Endodermal cell (in vitro differentiated cells): ENCODE measurements at regions not wholly inside any gene's neighbourhood (a gene's known extent, or its start where the extent isn't known, plus 50 kb on each side); places are given as distances from the start of the nearest gene placed in this dataset.

Experiments
- DNase-seq: peaks from one replicate; pipeline ENCODE4 v3.0.0-alpha.2; 2017
- H3K27ac ChIP-seq: 2 replicates; pipeline ENCODE4 v1.5.1; 2013; ENCODE audit warnings: mild to moderate bottlenecking, low read depth, low read length, moderate library complexity
- H3K27me3 ChIP-seq: 2 replicates; pipeline ENCODE4 v1.6.1; 2013; ENCODE audit warnings: mild to moderate bottlenecking, low read length, moderate library complexity; ENCODE audit not compliant: insufficient read depth, control insufficient read depth, poor library complexity, severe bottlenecking
- H3K36me3 ChIP-seq: 2 replicates; pipeline ENCODE4 v1.7.0; 2013; ENCODE audit warnings: mild to moderate bottlenecking, low read length, moderate library complexity; ENCODE audit not compliant: control insufficient read depth, insufficient read depth
- H3K4me1 ChIP-seq: one replicate; pipeline ENCODE4 v1.7.0; 2013; ENCODE audit warnings: low read length; ENCODE audit not compliant: control insufficient read depth, insufficient read depth
- H3K4me3 ChIP-seq: 2 replicates; pipeline ENCODE4 v1.5.1; 2013; ENCODE audit warnings: mild to moderate bottlenecking, low read length, moderate library complexity
- H3K9ac ChIP-seq: 2 replicates; pipeline ENCODE4 v1.6.1; 2013; ENCODE audit warnings: mild to moderate bottlenecking, low read length, moderate library complexity; ENCODE audit not compliant: poor library complexity, severe bottlenecking; ENCODE audit errors: extremely low read depth
- H3K9me3 ChIP-seq: 2 replicates; pipeline ENCODE4 v1.6.1; 2013; ENCODE audit warnings: mild to moderate bottlenecking, low read length, moderate library complexity; ENCODE audit not compliant: control insufficient read depth
- H3K27ac Mint-ChIP-seq: 2 replicates; pipeline ENCODE4 v1.8.0; 2020; ENCODE audit warnings: mixed read lengths
- H3K27me3 Mint-ChIP-seq: 2 replicates; pipeline ENCODE4 v1.8.0; 2021; ENCODE audit warnings: mild to moderate bottlenecking, mixed read lengths; ENCODE audit not compliant: insufficient read depth
- H3K36me3 Mint-ChIP-seq: 2 replicates; pipeline ENCODE4 v1.8.0; 2020; ENCODE audit warnings: low read depth, mixed read lengths
- H3K4me1 Mint-ChIP-seq: 2 replicates; pipeline ENCODE4 v1.8.0; 2020; ENCODE audit warnings: mixed read lengths
- H3K4me3 Mint-ChIP-seq: 2 replicates; pipeline ENCODE4 v1.8.0; 2020; ENCODE audit warnings: mild to moderate bottlenecking, moderate library complexity, mixed read lengths
- H3K9me3 Mint-ChIP-seq: 2 replicates; pipeline ENCODE4 v1.8.0; 2020; ENCODE audit warnings: mild to moderate bottlenecking, mixed read lengths
- WGBS, 2 experiments: methylation state at CpG; one replicate each; pipeline versions ENCODE4 v1.1.5 to v1.1.7; 2013; ENCODE audit warnings: missing lambda C conversion rate in 2 of 2, mixed read lengths in 1 of 2; ENCODE audit not compliant: insufficient coverage in 1 of 2, insufficient read length in 1 of 2; 5-methylcytosine and 5-hydroxymethylcytosine counted together
- TF ChIP-seq, protein P1 (sequence below): fragments of 200-600 bp; sonication (generic); conservative IDR thresholded peaks from 2 replicates; pipeline ENCODE4 v1.5.0; 2021; ENCODE audit warnings: antibody characterized with exemption, mild to moderate bottlenecking

DNA sequence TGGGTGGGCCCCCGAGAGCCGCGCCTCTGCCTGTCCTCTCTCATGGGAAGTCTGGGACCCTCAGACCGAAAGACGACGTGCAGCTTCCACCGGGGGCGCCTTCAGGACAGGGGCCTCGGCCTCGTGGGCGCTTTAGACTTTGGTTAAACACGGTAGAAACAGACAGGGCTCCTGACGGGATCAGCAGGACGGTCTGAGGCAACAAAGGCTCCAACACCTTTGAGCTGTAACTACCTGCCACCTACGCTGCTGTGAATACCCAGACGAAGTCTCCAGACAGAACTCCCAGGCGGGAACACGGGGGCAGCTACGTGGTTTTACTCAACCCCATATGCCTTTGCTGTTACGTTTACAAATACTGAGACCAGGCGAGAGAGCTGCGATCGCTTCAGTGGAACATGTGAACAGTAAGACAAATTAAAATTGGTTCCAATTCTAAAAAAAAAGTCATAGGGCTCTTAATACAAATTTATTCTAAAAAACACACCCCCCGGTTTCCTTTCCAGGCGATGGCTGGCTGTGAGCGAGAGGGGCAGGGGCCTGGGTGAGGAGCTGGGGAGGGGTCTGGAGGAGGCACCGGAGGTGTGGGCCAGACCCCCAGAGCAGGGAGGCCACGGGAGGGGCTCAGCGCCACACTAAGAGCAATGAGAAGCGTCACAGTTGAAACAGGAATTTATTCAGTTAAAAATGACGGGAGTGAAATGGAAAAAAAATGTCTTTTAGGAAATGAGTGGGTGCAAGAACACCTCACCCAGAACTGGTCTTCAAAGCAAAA lies 453.2 kb downstream of the QKI start:
- Mint-ChIP-seq H3K4me1 (peaks cover 9% of the 10 kb centered on the region), H3K27ac (no peak overlapping the region), H3K36me3 (no peaks in the 10 kb centered on the region), H3K27me3 (peaks cover 7% of the 10 kb centered on the region), H3K4me3 (no peak overlapping the region), H3K9me3 (no peaks in the 10 kb centered on the region)
- Histone ChIP-seq H3K27me3 (no peaks in the 10 kb centered on the region), H3K9me3 (no peaks in the 10 kb centered on the region), H3K36me3 (no peaks in the 10 kb centered on the region), H3K9ac (no peak overlapping the region), H3K4me1 (no peaks in the 10 kb centered on the region), H3K4me3 (no peak overlapping the region), H3K27ac (no peak overlapping the region)
- TF ChIP-seq, protein P1, sequence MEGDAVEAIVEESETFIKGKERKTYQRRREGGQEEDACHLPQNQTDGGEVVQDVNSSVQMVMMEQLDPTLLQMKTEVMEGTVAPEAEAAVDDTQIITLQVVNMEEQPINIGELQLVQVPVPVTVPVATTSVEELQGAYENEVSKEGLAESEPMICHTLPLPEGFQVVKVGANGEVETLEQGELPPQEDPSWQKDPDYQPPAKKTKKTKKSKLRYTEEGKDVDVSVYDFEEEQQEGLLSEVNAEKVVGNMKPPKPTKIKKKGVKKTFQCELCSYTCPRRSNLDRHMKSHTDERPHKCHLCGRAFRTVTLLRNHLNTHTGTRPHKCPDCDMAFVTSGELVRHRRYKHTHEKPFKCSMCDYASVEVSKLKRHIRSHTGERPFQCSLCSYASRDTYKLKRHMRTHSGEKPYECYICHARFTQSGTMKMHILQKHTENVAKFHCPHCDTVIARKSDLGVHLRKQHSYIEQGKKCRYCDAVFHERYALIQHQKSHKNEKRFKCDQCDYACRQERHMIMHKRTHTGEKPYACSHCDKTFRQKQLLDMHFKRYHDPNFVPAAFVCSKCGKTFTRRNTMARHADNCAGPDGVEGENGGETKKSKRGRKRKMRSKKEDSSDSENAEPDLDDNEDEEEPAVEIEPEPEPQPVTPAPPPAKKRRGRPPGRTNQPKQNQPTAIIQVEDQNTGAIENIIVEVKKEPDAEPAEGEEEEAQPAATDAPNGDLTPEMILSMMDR, result peak; percentile 48
- WGBS, 2 experiments, result 86 to 96% methylated on average over 21 to 31 of the region's 31 CpGs
- peak; percentile 78 for DNase-seq

DNA sequence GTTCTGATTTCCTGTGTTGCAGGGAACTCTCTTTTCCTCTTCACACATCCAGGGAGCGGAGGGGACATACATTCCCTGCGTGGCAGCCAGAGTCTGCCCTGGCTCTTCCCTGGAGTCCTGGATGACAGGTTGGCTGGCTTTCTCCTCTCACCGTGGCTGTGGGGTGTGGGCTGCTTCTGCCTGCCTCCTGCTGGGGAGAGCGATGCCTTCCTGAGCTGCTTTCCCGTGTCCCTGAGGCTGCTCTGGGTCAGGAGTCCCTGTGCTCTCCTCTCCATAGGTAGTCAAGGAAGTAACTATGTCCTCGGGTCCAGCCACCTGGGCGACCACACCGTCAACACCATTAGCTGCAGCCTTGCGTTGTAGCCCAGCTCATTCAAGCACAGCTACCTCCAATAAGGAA lies 451.7 kb downstream of the QKI start:
- no peaks in the 10 kb centered on the region for H3K36me3 Mint-ChIP-seq
- peaks cover 9% of the 10 kb centered on the region for H3K27me3 Mint-ChIP-seq
- no peaks in the 10 kb centered on the region for H3K9me3 ChIP-seq
- H3K4me3 Mint-ChIP-seq, result no peak overlapping the region
- H3K27me3 ChIP-seq, result no peaks in the 10 kb centered on the region
- H3K4me3 ChIP-seq, result no peak overlapping the region
- no peaks in the 10 kb centered on the region for H3K36me3 ChIP-seq
- no peaks in the 10 kb centered on the region for H3K4me1 ChIP-seq
- peak; percentile 74 for DNase-seq
- WGBS, 2 experiments, result 84 to 87% methylated on average over 4 to 9 of the region's 9 CpGs
- no peak overlapping the region for H3K27ac Mint-ChIP-seq
- H3K9ac ChIP-seq, result no peak overlapping the region
- no peak overlapping the region for H3K27ac ChIP-seq
- H3K4me1 Mint-ChIP-seq, result peaks cover 9% of the 10 kb centered on the region
- no peaks in the 10 kb centered on the region for H3K9me3 Mint-ChIP-seq
- TF ChIP-seq, protein P1, result peak; percentile 44

DNA sequence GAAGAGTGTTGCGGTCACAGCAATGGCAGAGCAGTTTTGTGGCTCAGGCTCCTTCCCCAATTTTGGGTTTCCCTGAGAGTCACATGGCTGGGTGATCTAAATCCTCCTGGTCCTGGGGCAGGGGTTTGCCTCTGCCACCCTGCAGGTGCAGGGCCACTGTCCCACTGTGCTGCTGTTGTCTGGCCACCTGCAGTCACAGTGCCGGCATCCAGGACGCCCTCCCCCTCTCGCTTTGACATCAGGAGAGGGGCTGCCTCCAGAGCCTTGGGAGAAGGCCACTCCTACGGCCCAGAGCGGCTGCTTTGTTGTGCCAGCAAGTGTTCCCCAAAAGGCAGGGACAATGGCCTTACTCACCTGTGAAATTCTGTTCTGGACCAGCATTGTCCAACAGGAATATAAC lies 449.0 kb downstream of the QKI start:
- no peak overlapping the region for H3K4me3 ChIP-seq
- H3K9ac ChIP-seq, result no peak overlapping the region
- no peaks in the 10 kb centered on the region for H3K4me1 ChIP-seq
- no peaks in the 10 kb centered on the region for H3K27me3 ChIP-seq
- no peaks in the 10 kb centered on the region for H3K9me3 ChIP-seq
- Mint-ChIP-seq H3K27ac (no peak overlapping the region), H3K4me1 (peaks cover 9% of the 10 kb centered on the region), H3K9me3 (no peaks in the 10 kb centered on the region), H3K27me3 (peaks cover 9% of the 10 kb centered on the region), H3K4me3 (no peak overlapping the region), H3K36me3 (no peaks in the 10 kb centered on the region)
- no peak overlapping the region for H3K27ac ChIP-seq
- TF ChIP-seq, protein P1, result no peak
- no peak for DNase-seq
- 72 to 80% methylated on average over 3 to 6 of the region's 6 CpGs for WGBS, 2 experiments
- H3K36me3 ChIP-seq, result no peaks in the 10 kb centered on the region
